H9 (cell line): ENCODE measurements at regions not wholly inside any gene's neighbourhood (a gene's known extent, or its start where the extent isn't known, plus 50 kb on each side); places are given as distances from the start of the nearest gene placed in this dataset.

Experiments
- DNase-seq: peaks from one replicate; pipeline ENCODE4 v3.0.0-alpha.2; 2017
- H2AFZ ChIP-seq: one replicate; pipeline ENCODE4 v1.6.1; 2013; ENCODE audit warnings: mild to moderate bottlenecking, low read length, control low read depth, moderate library complexity
- H2AK5ac ChIP-seq: 2 replicates; pipeline ENCODE4 v1.6.1; 2013; ENCODE audit warnings: low read length, control low read depth, mixed read lengths; ENCODE audit not compliant: insufficient read length
- H2BK120ac ChIP-seq: one replicate; pipeline ENCODE4 v1.6.1; 2013; ENCODE audit warnings: low read depth, mild to moderate bottlenecking, low read length, control low read depth, inconsistent platforms; ENCODE audit not compliant: poor library complexity, severe bottlenecking
- H2BK12ac ChIP-seq: 2 replicates; pipeline ENCODE4 v1.6.1; 2013; ENCODE audit warnings: low read length, control low read depth, mixed read lengths, low read depth; ENCODE audit not compliant: insufficient read length
- H2BK15ac ChIP-seq: 2 replicates; pipeline ENCODE4 v1.6.1; 2013; ENCODE audit warnings: low read depth, low read length, control low read depth
- H2BK20ac ChIP-seq: one replicate; pipeline ENCODE4 v1.6.1; 2013; ENCODE audit warnings: low read depth, mild to moderate bottlenecking, low read length, control low read depth, inconsistent platforms; ENCODE audit not compliant: poor library complexity, severe bottlenecking
- H2BK5ac ChIP-seq: 2 replicates; pipeline ENCODE4 v1.6.1; 2013; ENCODE audit warnings: low read length, control low read depth, mixed read lengths; ENCODE audit not compliant: insufficient read length
- H3K14ac ChIP-seq: 2 replicates; pipeline ENCODE4 v1.6.1; 2013; ENCODE audit warnings: low read length, control low read depth; ENCODE audit not compliant: insufficient read depth
- H3K18ac ChIP-seq: 2 replicates; pipeline ENCODE4 v1.6.1; 2013; ENCODE audit warnings: low read depth, mild to moderate bottlenecking, mixed read lengths, low read length, control low read depth; ENCODE audit not compliant: insufficient read length
- H3K23ac ChIP-seq: 2 replicates; pipeline ENCODE4 v1.6.1; 2013; ENCODE audit warnings: low read length, control low read depth, mixed read lengths, low read depth; ENCODE audit not compliant: insufficient read length
- H3K23me2 ChIP-seq: 2 replicates; pipeline ENCODE4 v1.6.1; 2013; ENCODE audit warnings: low read depth, mild to moderate bottlenecking, mixed read lengths, low read length, control low read depth; ENCODE audit not compliant: insufficient read length, poor library complexity, severe bottlenecking
- H3K27ac ChIP-seq: 2 replicates; pipeline ENCODE4 v1.5.1; 2013; ENCODE audit warnings: low read length, control low read depth, mixed read lengths, low read depth; ENCODE audit not compliant: insufficient read length
- H3K27me3 ChIP-seq: 2 replicates; pipeline ENCODE4 v1.6.1; 2013; ENCODE audit warnings: low read length, control low read depth, inconsistent platforms; ENCODE audit not compliant: insufficient read depth
- H3K4ac ChIP-seq: 2 replicates; pipeline ENCODE4 v1.6.1; 2013; ENCODE audit warnings: low read depth, mild to moderate bottlenecking, control low read depth, inconsistent platforms, low read length, moderate library complexity
- H3K4me1 ChIP-seq: 2 replicates; pipeline ENCODE4 v1.6.1; 2013; ENCODE audit warnings: low read length, control low read depth, inconsistent platforms; ENCODE audit not compliant: insufficient read depth
- H3K4me2 ChIP-seq: 2 replicates; pipeline ENCODE4 v1.6.1; 2013; ENCODE audit warnings: low read length, control low read depth, mixed read lengths; ENCODE audit not compliant: insufficient read length, insufficient read depth
- H3K56ac ChIP-seq: 2 replicates; pipeline ENCODE4 v1.6.1; 2013; ENCODE audit warnings: low read depth, mild to moderate bottlenecking, mixed read lengths, low read length, control low read depth; ENCODE audit not compliant: insufficient read length
- H3K79me1 ChIP-seq: 2 replicates; pipeline ENCODE4 v1.6.1; 2013; ENCODE audit warnings: low read depth, mild to moderate bottlenecking, moderate library complexity, low read length, control low read depth, inconsistent platforms; ENCODE audit not compliant: insufficient read depth, poor library complexity, severe bottlenecking
- H3K79me2 ChIP-seq: 2 replicates; pipeline ENCODE4 v1.6.1; 2013; ENCODE audit warnings: low read length, control low read depth, inconsistent platforms; ENCODE audit not compliant: insufficient read depth
- H3K9ac ChIP-seq: 2 replicates; pipeline ENCODE4 v1.6.1; 2013; ENCODE audit warnings: low read length, control low read depth, mixed read lengths; ENCODE audit not compliant: insufficient read length; ENCODE audit errors: extremely low read depth
- H3K9me3 ChIP-seq: one replicate; pipeline ENCODE4 v1.6.1; 2013; ENCODE audit warnings: low read depth, low read length, inconsistent platforms; ENCODE audit not compliant: control insufficient read depth
- H3T11ph ChIP-seq: one replicate; pipeline ENCODE4 v1.6.1; 2013; ENCODE audit warnings: mild to moderate bottlenecking, low read length, control low read depth, inconsistent platforms
- H4K20me1 ChIP-seq: one replicate; pipeline ENCODE4 v1.6.1; 2013; ENCODE audit not compliant: control insufficient read depth, insufficient read length, insufficient read depth
- H4K5ac ChIP-seq: 2 replicates; pipeline ENCODE4 v1.6.1; 2013; ENCODE audit warnings: low read depth, mild to moderate bottlenecking, mixed read lengths, low read length, control low read depth; ENCODE audit not compliant: insufficient read length
- H4K8ac ChIP-seq: replicated peaks from 2 replicates; pipeline ENCODE4 v1.6.1; 2013; ENCODE audit warnings: low read length, control low read depth, mixed read lengths, low read depth; ENCODE audit not compliant: insufficient read length
- H4K91ac ChIP-seq: 2 replicates; pipeline ENCODE4 v1.6.1; 2013; ENCODE audit warnings: low read depth, mild to moderate bottlenecking, moderate library complexity, mixed read lengths, low read length, control low read depth; ENCODE audit not compliant: insufficient read length
- H3K27ac Mint-ChIP-seq, 3 experiments: 2 replicates in 2 of 3; 3 replicates in 1 of 3; pipeline ENCODE4 v1.8.0; 2020 to 2021; ENCODE audit warnings: mixed read lengths in 3 of 3, mild to moderate bottlenecking in 1 of 3, moderate library complexity in 1 of 3
- H3K27me3 Mint-ChIP-seq: 2 replicates; pipeline ENCODE4 v1.8.0; 2021; ENCODE audit warnings: low read depth, mild to moderate bottlenecking, moderate library complexity, mixed read lengths
- H3K36me3 Mint-ChIP-seq, 3 experiments: 2 replicates in 2 of 3; 3 replicates in 1 of 3; pipeline ENCODE4 v1.8.0; 2020 to 2021; ENCODE audit warnings: low read depth in 3 of 3, mixed read lengths in 3 of 3; ENCODE audit not compliant: insufficient read depth in 1 of 3
- H3K4me1 Mint-ChIP-seq, 2 experiments: 2 replicates each; pipeline ENCODE4 v1.8.0; 2020; ENCODE audit warnings: mixed read lengths in 2 of 2
- H3K4me3 Mint-ChIP-seq, 2 experiments: 2 replicates in 1 of 2; 3 replicates in 1 of 2; pipeline ENCODE4 v1.8.0; 2020 to 2021; ENCODE audit warnings: mild to moderate bottlenecking in 2 of 2, mixed read lengths in 2 of 2, moderate library complexity in 1 of 2
- H3K9me3 Mint-ChIP-seq, 2 experiments: 2 replicates in 1 of 2; 3 replicates in 1 of 2; pipeline ENCODE4 v1.8.0; 2020; ENCODE audit warnings: mild to moderate bottlenecking in 2 of 2, mixed read lengths in 2 of 2, moderate library complexity in 1 of 2
- CTCF ChIP-seq: fragments of 200-600 bp; sonication (generic); conservative IDR thresholded peaks from 3 replicates; pipeline ENCODE4 v1.8.0; 2021; ENCODE audit warnings: antibody characterized with exemption, mild to moderate bottlenecking
- WGBS: extraction: QIAGEN DNeasy Blood & Tissue Kit; methylation state at CpG from one replicate; pipeline ENCODE4 v1.1.7; 2013; ENCODE audit warnings: missing lambda C conversion rate, low lambda C conversion rate, mixed read lengths; ENCODE audit not compliant: insufficient read length; ENCODE audit errors: extremely low coverage; 5-methylcytosine and 5-hydroxymethylcytosine counted together

GRCh38 chrX:96464880-96465558, 219.6 kb upstream of the DIAPH2 start:
- H2BK120ac ChIP-seq: no peak overlapping the region
- no peak overlapping the region for H2BK12ac ChIP-seq
- no peak overlapping the region for H3K4me3 Mint-ChIP-seq

More at GRCh38 chrX:96464880-96465558, 219.6 kb upstream of the DIAPH2 start:
- Histone ChIP-seq H3K4me2 (no peak overlapping the region), H3K79me1 (no peaks in the 10 kb centered on the region), H3K23me2 (no peaks in the 10 kb centered on the region), H2BK20ac (no peak overlapping the region), H3K9me3 (no peaks in the 10 kb centered on the region), H4K5ac (no peak overlapping the region), H3K4me1 (no peaks in the 10 kb centered on the region), H3K27me3 (no peaks in the 10 kb centered on the region), H3K79me2 (no peaks in the 10 kb centered on the region), H3T11ph (no peak overlapping the region), H3K14ac (no peak overlapping the region), H2AK5ac (no peak overlapping the region), H3K9ac (no peak overlapping the region), H3K4ac (no peak overlapping the region), H3K27ac (no peak overlapping the region), H3K23ac (no peak overlapping the region), H3K56ac (no peak overlapping the region), H3K18ac (no peak overlapping the region), H2BK15ac (no peak overlapping the region), H4K91ac (no peak overlapping the region), H4K8ac (no peak overlapping the region), H2BK5ac (no peak overlapping the region), H2AFZ (no peak overlapping the region), H4K20me1 (no peaks in the 10 kb centered on the region)
- DNase-seq: no peak
- Mint-ChIP-seq H3K9me3 (no peaks in the 10 kb centered on the region), H3K27ac (no peak overlapping the region), H3K27me3 (no peaks in the 10 kb centered on the region; the same call in 1 of the 2 replicates), H3K4me1 (peaks cover 6% of the 10 kb centered on the region in 2 experiments), H3K36me3 (no peaks in the 10 kb centered on the region)
- no peak for TF ChIP-seq CTCF
- no CpG with 5 or more reads among the region's 16 CpGs for WGBS
